HFFc6 (cell line): ENCODE measurements at regions not wholly inside any gene's neighbourhood (a gene's known extent, or its start where the extent isn't known, plus 50 kb on each side); places are given as distances from the start of the nearest gene placed in this dataset.

Experiments
- DNase-seq: peaks from one replicate; pipeline ENCODE4 v3.0.0-alpha.2; 2018
- H3K27ac Mint-ChIP-seq: 2 replicates; pipeline ENCODE4 v1.8.0; 2020; ENCODE audit warnings: mild to moderate bottlenecking, mixed read lengths
- H3K27me3 Mint-ChIP-seq: 2 replicates; pipeline ENCODE4 v1.8.0; 2021; ENCODE audit warnings: mild to moderate bottlenecking, moderate library complexity, mixed read lengths; ENCODE audit not compliant: insufficient read depth
- H3K36me3 Mint-ChIP-seq: 2 replicates; pipeline ENCODE4 v1.8.0; 2021; ENCODE audit warnings: low read depth, mixed read lengths
- H3K4me1 Mint-ChIP-seq: 2 replicates; pipeline ENCODE4 v1.8.0; 2020; ENCODE audit warnings: low read depth, mixed read lengths
- H3K4me3 Mint-ChIP-seq: 2 replicates; pipeline ENCODE4 v1.8.0; 2020; ENCODE audit warnings: mild to moderate bottlenecking, moderate library complexity, mixed read lengths
- H3K9me3 Mint-ChIP-seq: 2 replicates; pipeline ENCODE4 v1.8.0; 2020; ENCODE audit warnings: mild to moderate bottlenecking, mixed read lengths
- CTCF ChIP-seq: fragments of 200-600 bp; sonication (generic); IDR thresholded peaks from 2 replicates; pipeline ENCODE4 v1.5.0; 2021; ENCODE audit warnings: antibody characterized with exemption, mild to moderate bottlenecking

GRCh38 chr11:11215058-11215815 lies 137.8 kb downstream of the CSNK2A3 start:
- Mint-ChIP-seq H3K9me3 (no peaks in the 10 kb centered on the region), H3K4me3 (no peak overlapping the region), H3K36me3 (no peaks in the 10 kb centered on the region), H3K27me3 (peaks cover 41% of the 10 kb centered on the region), H3K4me1 (no peaks in the 10 kb centered on the region), H3K27ac (no peak overlapping the region)
- DNase-seq, result no peak
- TF ChIP-seq CTCF, result no peak

- Mint-ChIP-seq H3K36me3 (no peaks in the 10 kb centered on the region), H3K4me1 (no peaks in the 10 kb centered on the region), H3K9me3 (no peaks in the 10 kb centered on the region), H3K4me3 (no peak overlapping the region), H3K27ac (no peak overlapping the region), H3K27me3 (peaks cover 43% of the 10 kb centered on the region)
- no peak for TF ChIP-seq CTCF
- DNase-seq, result no peak
Measured at GRCh38 chr11:11213117-11213516, 139.9 kb downstream of the CSNK2A3 start.

GRCh38 chr11:11211888-11212287 lies 141.2 kb downstream of the CSNK2A3 start:
- no peak for DNase-seq
- TF ChIP-seq CTCF, result no peak
- no peak overlapping the region for H3K4me3 Mint-ChIP-seq
- H3K9me3 Mint-ChIP-seq, result no peaks in the 10 kb centered on the region
- H3K27ac Mint-ChIP-seq, result no peak overlapping the region
- H3K36me3 Mint-ChIP-seq, result no peaks in the 10 kb centered on the region
- H3K27me3 Mint-ChIP-seq, result peaks cover 33% of the 10 kb centered on the region
- H3K4me1 Mint-ChIP-seq, result no peaks in the 10 kb centered on the region

- Mint-ChIP-seq H3K9me3 (no peaks in the 10 kb centered on the region), H3K4me1 (no peaks in the 10 kb centered on the region), H3K27me3 (peaks cover 31% of the 10 kb centered on the region), H3K4me3 (no peak overlapping the region), H3K36me3 (no peaks in the 10 kb centered on the region), H3K27ac (no peak overlapping the region)
- TF ChIP-seq CTCF, result no peak
- no peak for DNase-seq
Measured at GRCh38 chr11:11211186-11211585, 141.9 kb downstream of the CSNK2A3 start.

GRCh38 chr11:11210446-11210845 lies 142.6 kb downstream of the CSNK2A3 start:
- no peak for DNase-seq

More at GRCh38 chr11:11210446-11210845, 142.6 kb downstream of the CSNK2A3 start:
- Mint-ChIP-seq H3K36me3 (no peaks in the 10 kb centered on the region), H3K9me3 (no peaks in the 10 kb centered on the region), H3K27ac (no peak overlapping the region), H3K4me1 (no peaks in the 10 kb centered on the region), H3K4me3 (no peak overlapping the region), H3K27me3 (peaks cover 25% of the 10 kb centered on the region)
- no peak for TF ChIP-seq CTCF
